Type B pancreatic cell (in vitro differentiated cells): ENCODE measurements at regions not wholly inside any gene's neighbourhood (a gene's known extent, or its start where the extent isn't known, plus 50 kb on each side); places are given as distances from the start of the nearest gene placed in this dataset.

ENCODE experiments used
- DNase-seq: peaks from one replicate; pipeline ENCODE4 v3.0.0; 2021; ENCODE audit warnings: mixed read lengths; ENCODE audit not compliant: unreplicated experiment; ENCODE audit errors: extremely low spot score
- H3K27ac Mint-ChIP-seq: 2 replicates; pipeline ENCODE4 v1.8.0; 2021; ENCODE audit warnings: mild to moderate bottlenecking, mixed read lengths
- H3K27me3 Mint-ChIP-seq: 2 replicates; pipeline ENCODE4 v1.8.0; 2021; ENCODE audit warnings: mixed read lengths
- H3K36me3 Mint-ChIP-seq: 2 replicates; pipeline ENCODE4 v1.8.0; 2021; ENCODE audit warnings: mixed read lengths
- H3K4me1 Mint-ChIP-seq: one replicate; pipeline ENCODE4 v1.8.0; 2021; ENCODE audit warnings: mixed read lengths; ENCODE audit not compliant: unreplicated experiment
- H3K4me3 Mint-ChIP-seq: 2 replicates; pipeline ENCODE4 v1.8.0; 2021; ENCODE audit warnings: mild to moderate bottlenecking, mixed read lengths
- H3K9me3 Mint-ChIP-seq: 2 replicates; pipeline ENCODE4 v1.8.0; 2021; ENCODE audit warnings: mixed read lengths
- CTCF ChIP-seq: fragments of 200-600 bp; sonication (generic); conservative IDR thresholded peaks from 2 replicates; pipeline ENCODE4 v1.5.0; 2021; ENCODE audit warnings: antibody characterized with exemption, mild to moderate bottlenecking

GRCh38 chr9:115924669-115924987 is 229.0 kb upstream of the PAPPA start:
- Mint-ChIP-seq H3K4me3 (no peak overlapping the region), H3K36me3 (peaks cover 3% of the 10 kb centered on the region), H3K27me3 (no peaks in the 10 kb centered on the region), H3K27ac (no peak overlapping the region), H3K9me3 (peaks cover 5% of the 10 kb centered on the region), H3K4me1 (no peaks in the 10 kb centered on the region)
- no peak for TF ChIP-seq CTCF
- no peak for DNase-seq

DNA sequence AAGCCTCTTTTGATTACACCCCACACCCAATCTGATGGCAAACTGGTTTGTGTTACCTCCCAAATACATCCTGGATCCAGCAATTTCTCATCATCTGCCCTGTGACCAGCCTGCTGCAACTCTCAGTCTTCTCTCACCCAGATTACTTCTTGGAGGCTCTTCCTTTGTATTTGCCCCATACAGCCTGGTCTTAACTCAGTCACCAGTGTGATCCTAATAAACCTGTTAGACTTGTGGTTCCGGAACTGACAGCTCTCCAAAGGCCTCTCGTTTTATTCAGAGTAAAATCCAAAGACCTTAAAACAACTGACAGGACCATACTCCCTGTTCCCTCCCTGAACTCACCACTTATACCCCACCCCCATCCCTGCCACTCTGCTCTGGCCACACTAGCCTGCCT is 228.2 kb upstream of the PAPPA start:
- Mint-ChIP-seq H3K27me3 (no peaks in the 10 kb centered on the region), H3K36me3 (peaks cover 3% of the 10 kb centered on the region), H3K27ac (no peak overlapping the region), H3K9me3 (peaks cover 5% of the 10 kb centered on the region), H3K4me1 (peaks cover 2% of the 10 kb centered on the region), H3K4me3 (no peak overlapping the region)
- no peak for TF ChIP-seq CTCF
- no peak for DNase-seq

DNA sequence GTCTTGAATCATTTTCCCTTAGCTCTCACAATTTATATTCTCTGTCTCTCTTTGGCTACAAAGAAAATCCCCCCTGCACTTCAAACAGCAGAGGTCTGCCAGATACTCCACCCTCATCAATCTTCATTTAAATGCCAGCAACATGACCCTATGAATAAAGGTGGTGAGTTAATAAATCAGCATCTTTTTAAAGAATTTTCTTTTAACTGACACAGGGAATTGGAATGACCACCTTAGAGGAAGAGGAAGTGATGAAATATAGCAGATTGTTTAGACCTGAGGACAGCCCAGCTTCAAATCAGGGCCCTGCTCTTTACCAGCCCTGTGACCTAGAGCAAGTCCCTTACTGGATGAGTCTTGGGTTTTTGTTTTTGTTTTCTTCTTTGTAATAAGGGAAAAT is 223.1 kb upstream of the PAPPA start:
- Mint-ChIP-seq H3K36me3 (peaks cover 3% of the 10 kb centered on the region), H3K27ac (no peak overlapping the region), H3K27me3 (no peaks in the 10 kb centered on the region), H3K4me1 (peaks cover 4% of the 10 kb centered on the region), H3K4me3 (no peak overlapping the region), H3K9me3 (peaks cover 5% of the 10 kb centered on the region)
- TF ChIP-seq CTCF = no peak
- no peak for DNase-seq

DNA sequence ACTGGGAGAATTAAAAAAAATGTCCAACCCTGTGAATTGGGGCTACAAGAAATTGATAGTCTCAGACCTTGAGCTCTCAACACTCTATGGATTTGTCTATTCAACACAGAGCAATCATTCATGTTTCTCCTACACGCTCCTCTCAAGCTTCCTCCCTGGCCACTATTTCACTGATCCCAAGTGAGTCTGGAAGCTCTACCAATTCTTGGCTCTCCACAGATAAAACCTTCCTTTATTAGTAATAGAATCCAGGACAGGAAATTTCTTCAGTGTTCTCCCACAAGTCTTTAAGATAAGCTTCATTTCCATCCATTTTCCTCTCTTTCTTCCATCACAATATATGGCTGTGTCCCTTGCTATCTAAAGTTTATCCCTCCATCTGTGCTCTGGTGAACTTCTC is 215.1 kb upstream of the PAPPA start:
- no peak for TF ChIP-seq CTCF
- Mint-ChIP-seq H3K4me3 (no peak overlapping the region), H3K36me3 (no peaks in the 10 kb centered on the region), H3K4me1 (peaks cover 7% of the 10 kb centered on the region), H3K9me3 (no peaks in the 10 kb centered on the region), H3K27me3 (peaks cover 11% of the 10 kb centered on the region), H3K27ac (no peak overlapping the region)
- DNase-seq = no peak

- no peak for TF ChIP-seq CTCF
- Mint-ChIP-seq H3K4me1 (peaks cover 12% of the 10 kb centered on the region), H3K27me3 (peaks cover 11% of the 10 kb centered on the region), H3K36me3 (no peaks in the 10 kb centered on the region), H3K27ac (no peak overlapping the region), H3K4me3 (no peak overlapping the region), H3K9me3 (no peaks in the 10 kb centered on the region)
- DNase-seq = no peak
These were observed 214.4 kb upstream of the PAPPA start for GRCh38 chr9:115939065-115939765.
